Neuronal stem cell (in vitro differentiated cells): ENCODE measurements at regions not wholly inside any gene's neighbourhood (a gene's known extent, or its start where the extent isn't known, plus 50 kb on each side); places are given as distances from the start of the nearest gene placed in this dataset.

Source experiments
- DNase-seq: peaks from one replicate; pipeline ENCODE4 v3.0.0-alpha.2; 2013; ENCODE audit warnings: low spot score
- H2AFZ ChIP-seq: one replicate; pipeline ENCODE4 v1.6.1; 2013; ENCODE audit warnings: mild to moderate bottlenecking, low read length, inconsistent platforms
- H2AK5ac ChIP-seq: 2 replicates; pipeline ENCODE4 v1.6.1; 2013; ENCODE audit warnings: low read depth, mild to moderate bottlenecking, inconsistent platforms, low read length, moderate library complexity, mixed read lengths
- H2BK120ac ChIP-seq: 2 replicates; pipeline ENCODE4 v1.6.1; 2013; ENCODE audit warnings: low read depth, mild to moderate bottlenecking, inconsistent platforms, low read length, moderate library complexity, mixed read lengths
- H2BK12ac ChIP-seq: one replicate; pipeline ENCODE4 v1.6.1; 2013; ENCODE audit warnings: low read length, inconsistent platforms
- H2BK15ac ChIP-seq: 2 replicates; pipeline ENCODE4 v1.6.1; 2013; ENCODE audit warnings: mild to moderate bottlenecking, low read length, inconsistent platforms, mixed read lengths
- H2BK5ac ChIP-seq: one replicate; pipeline ENCODE4 v1.6.1; 2013; ENCODE audit warnings: inconsistent platforms, mild to moderate bottlenecking, low read length, moderate library complexity
- H3K14ac ChIP-seq: one replicate; pipeline ENCODE4 v1.6.1; 2013; ENCODE audit warnings: low read length, inconsistent platforms
- H3K18ac ChIP-seq: 2 replicates; pipeline ENCODE4 v1.6.1; 2013; ENCODE audit warnings: low read length, inconsistent platforms
- H3K23ac ChIP-seq: 2 replicates; pipeline ENCODE4 v1.6.1; 2013; ENCODE audit warnings: low read depth, mild to moderate bottlenecking, mixed read lengths, low read length, inconsistent platforms; ENCODE audit not compliant: poor library complexity
- H3K27ac ChIP-seq: replicated peaks from 3 replicates; pipeline ENCODE4 v1.5.1; 2013; ENCODE audit warnings: low read length, inconsistent platforms
- H3K27me3 ChIP-seq, 3 experiments: 2 replicates each; pipeline ENCODE4 v1.6.1; 2013; ENCODE audit warnings: low read length in 3 of 3, mild to moderate bottlenecking in 2 of 3, inconsistent platforms in 1 of 3, low read depth in 1 of 3, mixed read lengths in 1 of 3, moderate library complexity in 1 of 3; ENCODE audit not compliant: control insufficient read depth in 3 of 3, insufficient read depth in 3 of 3
- H3K36me3 ChIP-seq, 2 donors: replicated peaks in 1 of 2; 2 replicates each; pipeline ENCODE4 v1.6.1; 2013; ENCODE audit warnings: low read length in 2 of 2; ENCODE audit not compliant: control insufficient read depth in 2 of 2, insufficient read depth in 2 of 2
- H3K4ac ChIP-seq: 2 replicates; pipeline ENCODE4 v1.6.1; 2013; ENCODE audit warnings: inconsistent platforms, mild to moderate bottlenecking, low read length, moderate library complexity
- H3K4me1 ChIP-seq, 2 donors: 1 replicate in 1 of 2; 2 replicates in 1 of 2; pipeline ENCODE4 v1.6.1; 2013; ENCODE audit warnings: low read length in 2 of 2, low read depth in 1 of 2; ENCODE audit not compliant: control insufficient read depth in 2 of 2, insufficient read depth in 1 of 2
- H3K4me2 ChIP-seq: one replicate; pipeline ENCODE4 v1.6.1; 2013; ENCODE audit warnings: mild to moderate bottlenecking, low read length, inconsistent platforms; ENCODE audit not compliant: insufficient read depth, poor library complexity, severe bottlenecking
- H3K4me3 ChIP-seq, 2 donors: 2 replicates each; pipeline ENCODE4 v1.5.1; 2013; ENCODE audit warnings: low read length in 2 of 2, mild to moderate bottlenecking in 2 of 2, inconsistent platforms in 1 of 2, moderate library complexity in 1 of 2
- H3K79me1 ChIP-seq: one replicate; pipeline ENCODE4 v1.6.1; 2013; ENCODE audit warnings: low read depth, mild to moderate bottlenecking, inconsistent platforms, low read length, moderate library complexity
- H3K9ac ChIP-seq: one replicate; pipeline ENCODE4 v1.6.1; 2013; ENCODE audit warnings: mild to moderate bottlenecking, low read depth, low read length, inconsistent platforms; ENCODE audit not compliant: poor library complexity
- H3K9me3 ChIP-seq, 2 donors: replicated peaks in 1 of 2; 2 replicates each; pipeline versions ENCODE3 to v1.6.1; 2013; ENCODE audit warnings: low read length in 2 of 2, mild to moderate bottlenecking in 2 of 2, inconsistent platforms in 1 of 2, low read depth in 1 of 2, mixed read lengths in 1 of 2, moderate library complexity in 1 of 2; ENCODE audit not compliant: control insufficient read depth in 2 of 2, insufficient read depth in 1 of 2
- H4K8ac ChIP-seq: one replicate; pipeline ENCODE4 v1.6.1; 2013; ENCODE audit warnings: low read depth, mild to moderate bottlenecking, inconsistent platforms, low read length, moderate library complexity
- H4K91ac ChIP-seq: one replicate; pipeline ENCODE4 v1.6.1; 2013; ENCODE audit warnings: low read length, low read depth, mild to moderate bottlenecking, inconsistent platforms; ENCODE audit not compliant: poor library complexity
- WGBS, 2 donors: extraction: QIAGEN DNeasy Blood & Tissue Kit; methylation state at CpG; one replicate each; pipeline ENCODE4 v1.1.7; 2013; ENCODE audit warnings: missing lambda C conversion rate in 2 of 2, mixed read lengths in 1 of 2; ENCODE audit not compliant: insufficient read length in 2 of 2, insufficient replicate concordance in 1 of 2; ENCODE audit errors: extremely low coverage in 2 of 2; 5-methylcytosine and 5-hydroxymethylcytosine counted together

DNA sequence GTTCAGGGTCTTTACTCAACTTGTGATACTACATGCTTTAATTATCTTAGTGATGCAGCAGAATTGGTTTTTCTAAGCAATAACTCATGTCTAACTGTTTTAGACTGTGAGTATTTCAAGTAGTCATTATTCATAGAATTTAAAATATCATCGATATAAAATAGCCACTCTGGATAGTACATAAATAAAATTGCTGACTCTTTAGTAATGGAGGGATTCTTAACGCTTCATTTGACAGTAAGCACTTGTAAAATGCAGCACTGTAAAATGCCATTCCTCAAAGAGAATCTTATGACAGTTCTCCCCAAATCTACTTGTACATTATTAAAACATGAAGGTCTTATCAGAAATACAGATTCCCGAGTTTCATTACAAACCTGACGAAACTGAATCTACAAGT is 262.8 kb upstream of the LRFN5 start:
- no peak overlapping the region for H2AK5ac ChIP-seq
- H2AFZ ChIP-seq, result no peak overlapping the region
- H3K4me2 ChIP-seq, result no peak overlapping the region
- H2BK15ac ChIP-seq, result no peak overlapping the region
- H4K8ac ChIP-seq, result no peak overlapping the region
- H3K27ac ChIP-seq, result no peak overlapping the region
- H3K4ac ChIP-seq, result no peak overlapping the region
- H3K9me3 ChIP-seq, result no peaks in the 10 kb centered on the region
- no peak overlapping the region for H3K23ac ChIP-seq
- no peak overlapping the region for H2BK12ac ChIP-seq
- no peak overlapping the region for H3K14ac ChIP-seq
- no peak for DNase-seq
- H3K18ac ChIP-seq, result no peak overlapping the region
- H3K4me3 ChIP-seq, result no peak overlapping the region
- H3K4me1 ChIP-seq, result no peaks in the 10 kb centered on the region
- no peak overlapping the region for H2BK5ac ChIP-seq
- H3K9ac ChIP-seq, result no peak overlapping the region
- H3K36me3 ChIP-seq, result no peaks in the 10 kb centered on the region
- H2BK120ac ChIP-seq, result no peak overlapping the region
- WGBS, 2 donors, result no CpG with 5 or more reads among the region's 4 CpGs
- H4K91ac ChIP-seq, result no peak overlapping the region
- H3K27me3 ChIP-seq, result no peaks in the 10 kb centered on the region
- no peaks in the 10 kb centered on the region for H3K79me1 ChIP-seq

DNA sequence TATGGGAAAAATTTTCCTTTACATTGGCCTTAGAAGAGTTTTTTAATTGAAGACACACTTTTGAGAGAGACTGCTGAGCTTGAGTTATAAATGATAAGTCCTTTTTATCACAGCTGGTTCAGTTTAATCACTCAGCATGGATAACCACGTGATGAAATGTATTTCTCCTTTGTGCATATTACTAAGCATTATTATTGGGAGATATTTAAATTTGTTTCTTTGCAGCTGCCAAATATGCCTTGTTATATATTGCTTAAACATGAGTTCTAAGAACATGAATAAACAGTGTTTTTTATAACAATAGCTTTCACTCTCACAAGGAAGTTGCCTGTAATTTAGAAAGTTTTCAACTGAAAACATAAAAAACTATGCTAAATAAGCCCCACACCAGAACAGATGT is 293.5 kb upstream of the LRFN5 start:
- no CpG with 5 or more reads among the region's 1 CpG for WGBS, 2 donors
- Histone ChIP-seq H3K23ac (no peak overlapping the region), H3K4ac (no peak overlapping the region), H3K4me3 (no peak overlapping the region), H4K8ac (no peak overlapping the region), H3K27me3 (no peaks in the 10 kb centered on the region), H3K36me3 (no peaks in the 10 kb centered on the region), H3K27ac (no peak overlapping the region), H3K9me3 (no peaks in the 10 kb centered on the region), H2AFZ (no peak overlapping the region), H4K91ac (no peak overlapping the region), H2AK5ac (no peak overlapping the region), H2BK15ac (no peak overlapping the region), H3K18ac (no peak overlapping the region), H3K4me1 (no peaks in the 10 kb centered on the region), H3K9ac (no peak overlapping the region), H3K14ac (no peak overlapping the region), H3K79me1 (peaks cover 2% of the 10 kb centered on the region), H3K4me2 (no peak overlapping the region), H2BK5ac (no peak overlapping the region), H2BK120ac (no peak overlapping the region), H2BK12ac (no peak overlapping the region)
- no peak for DNase-seq

DNA sequence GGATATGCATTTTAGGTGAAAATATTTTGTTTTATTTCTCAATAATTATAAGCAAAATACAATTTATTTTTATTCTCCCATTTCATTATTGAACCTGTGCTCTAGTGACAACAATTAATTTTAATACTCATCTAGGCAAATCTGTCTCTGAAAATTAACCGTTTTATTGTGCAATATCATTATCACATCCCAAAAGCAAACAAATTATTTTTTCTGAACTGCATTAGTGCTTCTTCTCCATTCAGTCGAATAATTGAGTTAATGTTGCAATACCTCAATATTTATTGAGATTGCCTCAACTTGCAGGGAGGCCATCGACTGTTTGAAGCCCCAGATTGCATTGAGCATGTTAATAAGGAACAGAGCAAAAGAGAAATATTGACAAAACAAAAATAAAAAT is 303.2 kb upstream of the LRFN5 start:
- Histone ChIP-seq H3K9ac (no peak overlapping the region), H2AFZ (no peak overlapping the region), H3K23ac (no peak overlapping the region), H3K4me1 (peaks cover 0 to 15% of the 10 kb centered on the region in 2 donors), H3K14ac (no peak overlapping the region), H2BK120ac (no peak overlapping the region), H3K4me2 (no peak overlapping the region), H3K18ac (no peak overlapping the region), H3K9me3 (no peaks in the 10 kb centered on the region), H3K4me3 (no peak overlapping the region), H4K8ac (no peak overlapping the region), H2BK12ac (no peak overlapping the region), H3K79me1 (no peaks in the 10 kb centered on the region), H3K27ac (no peak overlapping the region), H3K27me3 (no peaks in the 10 kb centered on the region), H2AK5ac (no peak overlapping the region), H2BK5ac (no peak overlapping the region), H4K91ac (no peak overlapping the region), H3K4ac (no peak overlapping the region), H2BK15ac (no peak overlapping the region), H3K36me3 (no peaks in the 10 kb centered on the region)
- no peak for DNase-seq
- no CpG with 5 or more reads among the region's 3 CpGs for WGBS, 2 donors

DNA sequence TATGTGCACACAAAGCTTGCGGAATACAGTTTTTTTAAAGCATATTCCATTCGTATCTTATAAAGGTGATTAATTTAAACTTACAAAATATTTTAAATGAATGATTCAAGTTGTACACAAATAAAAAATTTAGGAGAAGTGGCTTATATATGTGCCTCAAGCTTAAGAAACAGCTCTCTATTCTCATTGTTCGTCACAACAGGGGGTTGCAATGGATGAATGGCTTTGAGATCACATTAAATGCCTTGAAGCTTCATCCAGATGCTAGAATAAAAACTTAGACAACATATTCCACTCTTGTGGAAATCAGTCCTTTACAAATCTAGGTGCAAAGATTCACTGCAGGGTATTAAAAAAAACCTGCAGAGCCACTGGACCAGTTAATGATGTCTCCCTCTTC is 303.9 kb upstream of the LRFN5 start:
- DNase-seq, result peak; percentile 57
- Histone ChIP-seq H3K4me2 (no peak overlapping the region), H3K27ac (no peak overlapping the region), H3K9me3 (no peaks in the 10 kb centered on the region), H3K4ac (no peak overlapping the region), H3K79me1 (no peaks in the 10 kb centered on the region), H2BK120ac (no peak overlapping the region), H2BK5ac (no peak overlapping the region), H4K91ac (no peak overlapping the region), H3K9ac (no peak overlapping the region), H2AFZ (no peak overlapping the region), H3K4me3 (no peak overlapping the region), H3K23ac (no peak overlapping the region), H3K27me3 (no peaks in the 10 kb centered on the region), H3K18ac (no peak overlapping the region), H3K14ac (no peak overlapping the region), H2AK5ac (no peak overlapping the region), H3K4me1 (peaks cover 0 to 15% of the 10 kb centered on the region in 2 donors), H2BK12ac (no peak overlapping the region), H2BK15ac (no peak overlapping the region), H3K36me3 (no peaks in the 10 kb centered on the region), H4K8ac (no peak overlapping the region)
- WGBS, 2 donors, result no CpG with 5 or more reads among the region's 3 CpGs
